ENCODE measurements at regions not wholly inside any gene's neighbourhood (a gene's known extent, or its start where the extent isn't known, plus 50 kb on each side); places are given as distances from the start of the nearest gene placed in this dataset.

DNA sequence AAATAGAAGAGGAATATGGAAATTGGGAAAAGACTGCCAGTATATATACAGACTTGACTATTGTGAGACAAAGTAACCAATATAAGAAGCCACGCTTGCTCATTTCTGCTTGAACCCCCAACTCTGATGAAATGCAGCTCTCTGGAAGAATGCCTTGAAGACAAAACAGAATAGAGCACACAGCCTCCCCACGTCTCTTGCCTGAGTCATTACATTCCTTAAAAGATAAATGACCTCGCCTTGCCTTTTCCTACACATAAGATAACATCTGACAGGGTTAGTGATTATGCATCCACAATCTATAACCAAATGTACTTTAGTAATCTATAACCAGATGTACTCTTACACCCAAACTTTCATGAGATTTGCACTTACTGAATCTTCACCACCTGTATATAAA is 141.1 kb upstream of the EEF1E1 start:
- TF ChIP-seq, protein P1, sequence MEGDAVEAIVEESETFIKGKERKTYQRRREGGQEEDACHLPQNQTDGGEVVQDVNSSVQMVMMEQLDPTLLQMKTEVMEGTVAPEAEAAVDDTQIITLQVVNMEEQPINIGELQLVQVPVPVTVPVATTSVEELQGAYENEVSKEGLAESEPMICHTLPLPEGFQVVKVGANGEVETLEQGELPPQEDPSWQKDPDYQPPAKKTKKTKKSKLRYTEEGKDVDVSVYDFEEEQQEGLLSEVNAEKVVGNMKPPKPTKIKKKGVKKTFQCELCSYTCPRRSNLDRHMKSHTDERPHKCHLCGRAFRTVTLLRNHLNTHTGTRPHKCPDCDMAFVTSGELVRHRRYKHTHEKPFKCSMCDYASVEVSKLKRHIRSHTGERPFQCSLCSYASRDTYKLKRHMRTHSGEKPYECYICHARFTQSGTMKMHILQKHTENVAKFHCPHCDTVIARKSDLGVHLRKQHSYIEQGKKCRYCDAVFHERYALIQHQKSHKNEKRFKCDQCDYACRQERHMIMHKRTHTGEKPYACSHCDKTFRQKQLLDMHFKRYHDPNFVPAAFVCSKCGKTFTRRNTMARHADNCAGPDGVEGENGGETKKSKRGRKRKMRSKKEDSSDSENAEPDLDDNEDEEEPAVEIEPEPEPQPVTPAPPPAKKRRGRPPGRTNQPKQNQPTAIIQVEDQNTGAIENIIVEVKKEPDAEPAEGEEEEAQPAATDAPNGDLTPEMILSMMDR (IDR thresholded peaks at IDR 0.05): no peak
- TF ChIP-seq POLR2A (IDR thresholded peaks at IDR 0.05): no peak
